DND-41 (cell line): ENCODE measurements at regions not wholly inside any gene's neighbourhood (a gene's known extent, or its start where the extent isn't known, plus 50 kb on each side); places are given as distances from the start of the nearest gene placed in this dataset.

Experiments
- ATAC-seq: fragments of 200-7000 bp; cut with Tn5 transposase; 3 replicates; pipeline ENCODE4 v1.9.1; 2021; ENCODE audit warnings: low read depth; ENCODE audit not compliant: insufficient read depth
- DNase-seq: peaks from one replicate; pipeline ENCODE4 v3.0.0-alpha.2; 2020
- H2AFZ ChIP-seq: 2 replicates; pipeline ENCODE4 v1.6.0; 2012; ENCODE audit warnings: low read depth, low read length
- H3K27ac ChIP-seq: 2 replicates; pipeline ENCODE4 v1.5.1; 2012; ENCODE audit warnings: low read length, inconsistent platforms
- H3K27me3 ChIP-seq: fragments of 200-600 bp; sonication (generic); 2 replicates; pipeline ENCODE4 v1.6.0; 2012; ENCODE audit warnings: low read length, mild to moderate bottlenecking, inconsistent platforms; ENCODE audit not compliant: insufficient read depth, poor library complexity
- H3K36me3 ChIP-seq: 2 replicates; pipeline ENCODE4 v1.5.1; 2012; ENCODE audit warnings: low read length, inconsistent platforms; ENCODE audit not compliant: insufficient read depth
- H3K4me1 ChIP-seq: 2 replicates; pipeline ENCODE4 v1.5.1; 2012; ENCODE audit warnings: mild to moderate bottlenecking, low read length; ENCODE audit not compliant: insufficient read depth
- H3K4me2 ChIP-seq: 2 replicates; pipeline ENCODE4 v1.6.0; 2012; ENCODE audit warnings: mild to moderate bottlenecking, moderate library complexity, low read length, inconsistent platforms; ENCODE audit not compliant: insufficient read depth
- H3K4me3 ChIP-seq, 2 experiments: fragments of 200-600 bp in 1 of 2; shearing (Covaris generic) in 1 of 2; 2 replicates each; pipeline ENCODE4 v1.5.1; 2012 to 2016; ENCODE audit warnings: inconsistent platforms in 2 of 2, low read length in 2 of 2, mild to moderate bottlenecking in 2 of 2, low read depth in 1 of 2, moderate library complexity in 1 of 2
- H3K79me2 ChIP-seq: 2 replicates; pipeline ENCODE4 v1.6.0; 2012; ENCODE audit warnings: low read length, inconsistent platforms; ENCODE audit not compliant: insufficient read depth
- H3K9ac ChIP-seq: 2 replicates; pipeline ENCODE4 v1.6.0; 2012; ENCODE audit warnings: low read depth, mild to moderate bottlenecking, inconsistent platforms, low read length, moderate library complexity
- H3K9me3 ChIP-seq: 2 replicates; pipeline ENCODE4 v1.5.1; 2012; ENCODE audit warnings: low read length, moderate library complexity, mild to moderate bottlenecking, inconsistent platforms; ENCODE audit not compliant: insufficient read depth, severe bottlenecking
- H4K20me1 ChIP-seq: 2 replicates; pipeline ENCODE4 v1.6.0; 2012; ENCODE audit warnings: low read length; ENCODE audit not compliant: insufficient read depth
- EZH2 ChIP-seq: IDR thresholded peaks from 3 replicates; pipeline ENCODE4 v1.6.1; 2012; ENCODE audit warnings: borderline replicate concordance, low read depth, mild to moderate bottlenecking, moderate library complexity, low read length, inconsistent platforms; ENCODE audit not compliant: severe bottlenecking
- TF ChIP-seq, protein P1 (sequence below): IDR thresholded peaks from 2 replicates; pipeline ENCODE4 v1.5.1; 2012; ENCODE audit warnings: borderline replicate concordance, low read length, moderate library complexity, mild to moderate bottlenecking; ENCODE audit not compliant: poor library complexity, severe bottlenecking; ENCODE audit errors: extremely low read depth

DNA sequence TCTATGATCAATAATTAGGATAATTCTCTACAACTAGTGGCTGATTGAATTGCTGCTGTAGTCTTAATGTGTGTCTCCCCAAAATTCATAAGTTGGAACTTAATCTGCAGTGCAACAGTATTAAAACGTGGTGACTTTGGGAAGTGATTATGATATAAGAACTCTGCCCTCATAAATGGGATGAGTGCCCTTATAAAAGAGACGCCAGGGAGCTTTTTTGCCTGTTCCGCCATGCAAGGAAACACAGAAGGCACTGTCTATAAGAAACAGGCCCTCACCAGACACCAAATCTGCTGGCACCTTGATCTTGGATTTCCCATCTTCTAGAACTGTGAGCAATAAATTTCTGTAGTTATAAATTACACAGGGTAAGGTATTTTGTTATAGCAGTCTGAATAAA is 161.0 kb downstream of the ALX1 start:
- Histone ChIP-seq H4K20me1 (no peaks in the 10 kb centered on the region), H2AFZ (no peak overlapping the region), H3K4me1 (no peaks in the 10 kb centered on the region), H3K79me2 (no peaks in the 10 kb centered on the region), H3K9ac (no peak overlapping the region), H3K4me3 (no peak overlapping the region), H3K27me3 (no peaks in the 10 kb centered on the region), H3K4me2 (no peak overlapping the region), H3K9me3 (no peaks in the 10 kb centered on the region), H3K36me3 (no peaks in the 10 kb centered on the region), H3K27ac (no peak overlapping the region)
- no peak for ATAC-seq
- no peak for DNase-seq
- TF ChIP-seq, protein P1, sequence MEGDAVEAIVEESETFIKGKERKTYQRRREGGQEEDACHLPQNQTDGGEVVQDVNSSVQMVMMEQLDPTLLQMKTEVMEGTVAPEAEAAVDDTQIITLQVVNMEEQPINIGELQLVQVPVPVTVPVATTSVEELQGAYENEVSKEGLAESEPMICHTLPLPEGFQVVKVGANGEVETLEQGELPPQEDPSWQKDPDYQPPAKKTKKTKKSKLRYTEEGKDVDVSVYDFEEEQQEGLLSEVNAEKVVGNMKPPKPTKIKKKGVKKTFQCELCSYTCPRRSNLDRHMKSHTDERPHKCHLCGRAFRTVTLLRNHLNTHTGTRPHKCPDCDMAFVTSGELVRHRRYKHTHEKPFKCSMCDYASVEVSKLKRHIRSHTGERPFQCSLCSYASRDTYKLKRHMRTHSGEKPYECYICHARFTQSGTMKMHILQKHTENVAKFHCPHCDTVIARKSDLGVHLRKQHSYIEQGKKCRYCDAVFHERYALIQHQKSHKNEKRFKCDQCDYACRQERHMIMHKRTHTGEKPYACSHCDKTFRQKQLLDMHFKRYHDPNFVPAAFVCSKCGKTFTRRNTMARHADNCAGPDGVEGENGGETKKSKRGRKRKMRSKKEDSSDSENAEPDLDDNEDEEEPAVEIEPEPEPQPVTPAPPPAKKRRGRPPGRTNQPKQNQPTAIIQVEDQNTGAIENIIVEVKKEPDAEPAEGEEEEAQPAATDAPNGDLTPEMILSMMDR, result no peak
- TF ChIP-seq EZH2, result no peak

DNA sequence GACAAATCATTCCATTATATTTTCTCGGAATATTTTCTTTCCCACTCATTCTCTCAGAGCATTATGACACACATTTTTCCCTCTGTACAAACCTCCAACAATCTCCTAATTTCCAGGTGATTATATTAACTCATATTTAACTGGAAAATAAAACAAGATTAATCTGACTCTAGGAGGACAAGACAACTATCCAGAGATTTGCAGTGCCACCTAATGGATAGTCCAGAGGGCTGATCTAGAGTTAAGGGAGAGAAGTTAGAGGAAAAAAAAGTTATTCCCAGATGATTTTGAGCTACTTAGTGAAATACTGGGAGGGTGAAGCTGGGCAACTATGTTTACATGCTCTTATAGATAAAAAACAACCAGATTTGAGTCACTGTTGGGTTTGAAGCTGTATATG is 161.7 kb downstream of the ALX1 start:
- Histone ChIP-seq H2AFZ (no peak overlapping the region), H3K27me3 (no peaks in the 10 kb centered on the region), H3K9me3 (no peaks in the 10 kb centered on the region), H3K4me2 (no peak overlapping the region), H3K9ac (no peak overlapping the region), H4K20me1 (no peaks in the 10 kb centered on the region), H3K79me2 (no peaks in the 10 kb centered on the region), H3K36me3 (no peaks in the 10 kb centered on the region), H3K4me3 (no peak overlapping the region), H3K4me1 (no peaks in the 10 kb centered on the region), H3K27ac (no peak overlapping the region)
- ATAC-seq (no peak), DNase-seq (no peak)
- no peak for TF ChIP-seq EZH2
- TF ChIP-seq, protein P1, result no peak

DNA sequence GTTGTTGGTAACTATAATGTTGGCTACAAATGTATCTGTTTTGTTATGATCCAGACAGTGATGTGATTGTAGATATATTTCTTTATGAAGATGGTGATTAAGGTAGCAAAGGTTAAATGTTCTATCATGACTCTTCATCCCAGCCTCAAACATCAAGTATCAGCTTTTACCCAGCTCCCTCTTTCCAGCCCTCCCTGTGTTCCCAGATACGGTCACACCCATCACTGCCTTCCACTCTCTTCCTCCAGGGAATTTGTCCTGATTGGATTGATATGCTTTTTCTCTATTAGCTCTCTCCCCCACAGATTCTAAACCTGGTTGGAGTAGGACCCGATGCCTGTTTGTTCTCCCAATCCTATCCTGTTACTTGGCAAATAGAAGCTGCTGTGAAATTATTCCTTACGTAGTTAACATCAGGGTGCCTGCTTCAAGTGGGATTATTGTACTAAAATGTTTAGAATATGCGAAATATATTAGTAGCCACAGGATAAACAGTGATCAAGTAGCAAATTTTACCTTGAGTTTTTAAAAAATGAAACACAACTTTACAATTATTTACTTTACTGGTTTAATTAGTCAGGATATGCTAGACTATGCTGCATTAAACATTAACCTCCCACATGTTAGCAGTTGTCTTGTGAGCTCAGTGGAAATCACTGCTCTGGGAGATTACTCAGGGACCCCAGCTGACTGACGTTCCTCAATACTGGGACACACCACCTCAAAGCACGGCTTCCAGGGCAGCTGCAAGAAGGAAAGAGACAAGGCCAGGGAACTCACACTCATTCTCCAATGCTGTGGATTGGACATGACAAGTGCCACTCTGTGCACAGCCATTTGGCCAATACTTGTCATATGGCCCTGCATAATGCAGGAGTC is 165.3 kb downstream of the ALX1 start:
- Histone ChIP-seq H3K27me3 (no peaks in the 10 kb centered on the region), H3K36me3 (no peaks in the 10 kb centered on the region), H3K4me1 (no peaks in the 10 kb centered on the region), H4K20me1 (no peaks in the 10 kb centered on the region), H3K27ac (no peak overlapping the region), H3K4me2 (no peak overlapping the region), H3K4me3 (no peak overlapping the region), H2AFZ (no peak overlapping the region), H3K9me3 (no peaks in the 10 kb centered on the region), H3K79me2 (no peaks in the 10 kb centered on the region), H3K9ac (no peak overlapping the region)
- DNase-seq (no peak), ATAC-seq (no peak)
- no peak for TF ChIP-seq EZH2
- TF ChIP-seq, protein P1, result no peak
